SK-N-SH (cell line): ENCODE measurements at regions not wholly inside any gene's neighbourhood (a gene's known extent, or its start where the extent isn't known, plus 50 kb on each side); places are given as distances from the start of the nearest gene placed in this dataset.

Experiments used
- CTCF ChIA-PET: fragments of 300-600, 350-600 bp; formaldehyde crosslinking; extraction: SDS; loops from one replicate; lab custom pipeline; 2021; lab: Yijun Ruan, JAX
- POLR2A ChIA-PET: fragments of 350-600 bp; sonication (Branson Sonifier 250); formaldehyde crosslinking; extraction: SDS; loops from one replicate; lab custom pipeline; 2020; ENCODE audit warnings: antibody characterized with exemption, inconsistent platforms; lab: Yijun Ruan, JAX
- DNase-seq: peaks from one replicate; pipeline ENCODE4 v3.0.0; 2012
- H2AFZ ChIP-seq: fragments of 200-600 bp; sonication (generic); 2 replicates; pipeline ENCODE4 v1.8.1; 2016; ENCODE audit warnings: antibody characterized with exemption, mild to moderate bottlenecking, low read depth
- H3F3A ChIP-seq: fragments of 200-600 bp; sonication (generic); replicated peaks from 2 replicates; pipeline ENCODE3; 2016; ENCODE audit warnings: antibody characterized with exemption, mild to moderate bottlenecking; ENCODE audit not compliant: insufficient read depth
- H3K27ac ChIP-seq, 2 experiments: fragments of 200-500 bp in 1 of 2; fragments of 200-600 bp in 1 of 2; sonication (Bioruptor generic) in 1 of 2; sonication (generic), shearing (Covaris generic) in 1 of 2; 2 replicates each; pipeline versions ENCODE4 v1.5.1 to v1.6.1; 2014 to 2016; ENCODE audit warnings: low read depth in 2 of 2, inconsistent platforms in 1 of 2, low read length in 1 of 2, mild to moderate bottlenecking in 1 of 2, mixed read lengths in 1 of 2
- H3K27me3 ChIP-seq: fragments of 200-600 bp; sonication (generic), shearing (Covaris generic); 2 replicates; pipeline ENCODE4 v1.6.1; 2016; ENCODE audit warnings: mixed run types; ENCODE audit not compliant: insufficient read depth
- H3K36me3 ChIP-seq, 2 experiments: fragments of 200-500 bp in 1 of 2; fragments of 200-600 bp in 1 of 2; sonication (Bioruptor generic) in 1 of 2; sonication (generic) in 1 of 2; replicated peaks in 1 of 2; 2 replicates each; pipeline versions ENCODE3 to v1.5.1; 2014 to 2016; ENCODE audit warnings: low read length in 1 of 2, mild to moderate bottlenecking in 1 of 2; ENCODE audit not compliant: insufficient read depth in 2 of 2, control insufficient read depth in 1 of 2
- H3K4me1 ChIP-seq, 2 experiments: fragments of 200-500 bp in 1 of 2; fragments of 200-600 bp in 1 of 2; sonication (Bioruptor generic) in 1 of 2; sonication (generic), shearing (Covaris generic) in 1 of 2; 2 replicates each; pipeline versions ENCODE4 v1.5.1 to v1.6.1; 2014 to 2016; ENCODE audit warnings: low read depth in 1 of 2, low read length in 1 of 2, mixed run types in 1 of 2; ENCODE audit not compliant: insufficient read depth in 2 of 2, control insufficient read depth in 1 of 2
- H3K4me2 ChIP-seq: fragments of 200-600 bp; sonication (generic), shearing (Covaris generic); 2 replicates; pipeline ENCODE4 v1.6.1; 2017; ENCODE audit warnings: mixed run types
- H3K4me3 ChIP-seq, 2 experiments: fragments of 200-500 bp in 1 of 2; fragments of 200-600 bp in 1 of 2; sonication (Bioruptor generic) in 1 of 2; sonication (generic), shearing (Covaris generic) in 1 of 2; 2 replicates each; pipeline versions ENCODE4 v1.5.1 to v1.8.1; 2014 to 2016; ENCODE audit warnings: low read depth in 2 of 2, inconsistent platforms in 1 of 2, low read length in 1 of 2, mild to moderate bottlenecking in 1 of 2, mixed read lengths in 1 of 2, moderate library complexity in 1 of 2
- H3K79me2 ChIP-seq: fragments of 200-600 bp; sonication (generic); 2 replicates; pipeline ENCODE4 v1.8.1; 2017; ENCODE audit warnings: mild to moderate bottlenecking; ENCODE audit not compliant: insufficient read depth
- H3K9ac ChIP-seq: fragments of 200-600 bp; sonication (generic); 2 replicates; pipeline ENCODE4 v1.6.1; 2017; ENCODE audit warnings: mixed run types
- H3K9me2 ChIP-seq: fragments of 200-600 bp; sonication (generic); 2 replicates; pipeline ENCODE4 v1.6.1; 2017; ENCODE audit warnings: mixed run types
- H3K9me3 ChIP-seq: fragments of 200-600 bp; sonication (generic); 2 replicates; pipeline ENCODE4 v1.6.1; 2017; ENCODE audit warnings: mixed run types, mild to moderate bottlenecking, moderate library complexity
- H4K20me1 ChIP-seq: fragments of 200-600 bp; sonication (generic); 2 replicates; pipeline ENCODE4 v1.6.1; 2017; ENCODE audit warnings: mild to moderate bottlenecking, mixed run types; ENCODE audit not compliant: insufficient read depth
- CHD2 ChIP-seq: fragments of 150-350 bp; IDR thresholded peaks from 2 replicates; pipeline ENCODE4 v1.6.1; 2018; ENCODE audit warnings: low read length; ENCODE audit not compliant: partially characterized antibody
- ELF1 ChIP-seq: IDR thresholded peaks from 2 replicates; pipeline ENCODE4 v1.4.0; 2012
- EP300 ChIP-seq, 2 experiments: IDR thresholded peaks; 2 replicates each; pipeline versions ENCODE4 v1.4.0 to v1.6.1; 2012; ENCODE audit warnings: borderline replicate concordance in 1 of 2, low read depth in 1 of 2, low read length in 1 of 2
- EZH2phosphoT487 ChIP-seq: fragments of 200-600 bp; sonication (generic); IDR thresholded peaks from 2 replicates; pipeline ENCODE4 v1.6.1; 2017; ENCODE audit warnings: low read depth, mixed run types, mild to moderate bottlenecking, antibody characterized with exemption, moderate library complexity, borderline replicate concordance
- FOXJ3 ChIP-seq: sonication (generic); formaldehyde crosslinking; IDR thresholded peaks from 2 replicates; pipeline ENCODE4 v1.5.1; 2020; ENCODE audit warnings: mild to moderate bottlenecking, missing genetic modification reagents
- GATA2 ChIP-seq: sonication (generic); formaldehyde crosslinking; IDR thresholded peaks from 2 replicates; pipeline ENCODE4 v1.5.0; 2020; ENCODE audit warnings: mild to moderate bottlenecking, missing genetic modification reagents
- JUND ChIP-seq: IDR thresholded peaks from 2 replicates; pipeline ENCODE4 v1.4.0; 2012
- MXI1 ChIP-seq: IDR thresholded peaks from 2 replicates; pipeline ENCODE4 v1.6.1; 2012; ENCODE audit warnings: mild to moderate bottlenecking, low read depth, low read length, improper control_type of control experiment
- NRF1 ChIP-seq: IDR thresholded peaks from 2 replicates; pipeline ENCODE4 v1.6.1; 2012; ENCODE audit warnings: low read depth, mild to moderate bottlenecking, low read length
- SMC3 ChIP-seq: IDR thresholded peaks from 2 replicates; pipeline ENCODE4 v1.6.1; 2012; ENCODE audit warnings: low read depth, low read length, improper control_type of control experiment
- TEAD4 ChIP-seq: IDR thresholded peaks from 2 replicates; pipeline ENCODE4 v1.4.0; 2012; ENCODE audit warnings: mild to moderate bottlenecking, borderline replicate concordance; ENCODE audit not compliant: insufficient read depth
- YY1 ChIP-seq: IDR thresholded peaks from 2 replicates; pipeline ENCODE4 v1.4.0; 2012; ENCODE audit warnings: low read depth, mild to moderate bottlenecking
- WGBS: methylation state at CpG from one replicate; pipeline ENCODE4 v1.1.6; 2017; ENCODE audit warnings: low lambda C conversion rate; 5-methylcytosine and 5-hydroxymethylcytosine counted together
- TF ChIP-seq, protein P1 (sequence below): IDR thresholded peaks from 2 replicates; pipeline ENCODE4 v1.4.0; 2012; ENCODE audit warnings: low read depth, borderline replicate concordance
- TF ChIP-seq, protein P2 (sequence below): IDR thresholded peaks from 2 replicates; pipeline ENCODE4 v1.4.0; 2012; ENCODE audit warnings: low read depth, borderline replicate concordance
- TF ChIP-seq, protein P3 (sequence below): fragments of 150-350 bp; IDR thresholded peaks from 2 replicates; pipeline ENCODE4 v1.6.1; 2017; ENCODE audit warnings: antibody characterized with exemption, low read length, low read depth, borderline replicate concordance
- TF ChIP-seq, protein P4 (sequence below): IDR thresholded peaks from 2 replicates; pipeline ENCODE4 v1.4.0; 2012; ENCODE audit warnings: low read depth
- TF ChIP-seq, protein P5 (sequence below): IDR thresholded peaks from 2 replicates; pipeline ENCODE4 v1.6.1; 2012; ENCODE audit warnings: mild to moderate bottlenecking, low read depth, low read length, moderate library complexity

DNA sequence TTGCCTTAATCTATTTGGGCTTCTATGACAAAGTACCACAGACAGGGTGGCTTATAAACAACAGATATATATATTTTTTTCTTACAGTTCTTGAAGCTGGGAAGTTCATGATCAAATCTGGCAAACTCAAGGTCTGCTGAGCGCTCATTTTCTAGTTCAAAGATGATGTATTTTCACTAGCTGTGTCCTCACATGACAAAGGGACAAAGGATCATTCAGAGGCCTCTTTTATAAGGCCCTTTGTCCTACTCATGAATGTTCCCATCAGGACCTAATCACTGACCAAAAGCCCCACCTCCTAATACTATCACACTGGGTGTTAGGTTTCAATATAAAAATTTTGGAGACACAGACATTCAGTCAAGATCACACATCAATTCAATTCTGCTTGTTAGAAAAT is 2025.2 kb downstream of the PCDH7 start:
- CTCF ChIA-PET: no interaction called here
- Histone ChIP-seq H4K20me1 (no peaks in the 10 kb centered on the region), H3K79me2 (no peaks in the 10 kb centered on the region), H3F3A (no peaks in the 10 kb centered on the region), H3K4me3 (no peak overlapping the region), H3K4me2 (no peak overlapping the region), H2AFZ (no peak overlapping the region), H3K4me1 (no peaks in the 10 kb centered on the region), H3K9me3 (no peaks in the 10 kb centered on the region), H3K36me3 (no peaks in the 10 kb centered on the region), H3K9me2 (no peaks in the 10 kb centered on the region), H3K27ac (no peak overlapping the region), H3K27me3 (no peaks in the 10 kb centered on the region), H3K9ac (no peak overlapping the region)
- WGBS: 7% methylated on average over 1 of the region's 1 CpG
- TF ChIP-seq MXI1: no peak
- no peak for TF ChIP-seq FOXJ3 (CRISPR knock-in tag)
- TF ChIP-seq, protein P1, sequence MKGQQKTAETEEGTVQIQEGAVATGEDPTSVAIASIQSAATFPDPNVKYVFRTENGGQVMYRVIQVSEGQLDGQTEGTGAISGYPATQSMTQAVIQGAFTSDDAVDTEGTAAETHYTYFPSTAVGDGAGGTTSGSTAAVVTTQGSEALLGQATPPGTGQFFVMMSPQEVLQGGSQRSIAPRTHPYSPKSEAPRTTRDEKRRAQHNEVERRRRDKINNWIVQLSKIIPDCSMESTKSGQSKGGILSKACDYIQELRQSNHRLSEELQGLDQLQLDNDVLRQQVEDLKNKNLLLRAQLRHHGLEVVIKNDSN: no peak
- no peak for TF ChIP-seq NRF1
- no peak for TF ChIP-seq JUND
- TF ChIP-seq EZH2phosphoT487: no peak
- TF ChIP-seq EP300 (IDR thresholded peaks at IDR 0.05; ENCODE audit: borderline replicate concordance in 1 of 2, low read depth in 1 of 2, low read length in 1 of 2): no peak
- TF ChIP-seq, protein P2, sequence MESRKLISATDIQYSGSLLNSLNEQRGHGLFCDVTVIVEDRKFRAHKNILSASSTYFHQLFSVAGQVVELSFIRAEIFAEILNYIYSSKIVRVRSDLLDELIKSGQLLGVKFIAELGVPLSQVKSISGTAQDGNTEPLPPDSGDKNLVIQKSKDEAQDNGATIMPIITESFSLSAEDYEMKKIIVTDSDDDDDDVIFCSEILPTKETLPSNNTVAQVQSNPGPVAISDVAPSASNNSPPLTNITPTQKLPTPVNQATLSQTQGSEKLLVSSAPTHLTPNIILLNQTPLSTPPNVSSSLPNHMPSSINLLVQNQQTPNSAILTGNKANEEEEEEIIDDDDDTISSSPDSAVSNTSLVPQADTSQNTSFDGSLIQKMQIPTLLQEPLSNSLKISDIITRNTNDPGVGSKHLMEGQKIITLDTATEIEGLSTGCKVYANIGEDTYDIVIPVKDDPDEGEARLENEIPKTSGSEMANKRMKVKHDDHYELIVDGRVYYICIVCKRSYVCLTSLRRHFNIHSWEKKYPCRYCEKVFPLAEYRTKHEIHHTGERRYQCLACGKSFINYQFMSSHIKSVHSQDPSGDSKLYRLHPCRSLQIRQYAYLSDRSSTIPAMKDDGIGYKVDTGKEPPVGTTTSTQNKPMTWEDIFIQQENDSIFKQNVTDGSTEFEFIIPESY: no peak
- TF ChIP-seq YY1: no peak
- TF ChIP-seq TEAD4: no peak
- no peak for DNase-seq
- POLR2A ChIA-PET: no interaction called here

DNA sequence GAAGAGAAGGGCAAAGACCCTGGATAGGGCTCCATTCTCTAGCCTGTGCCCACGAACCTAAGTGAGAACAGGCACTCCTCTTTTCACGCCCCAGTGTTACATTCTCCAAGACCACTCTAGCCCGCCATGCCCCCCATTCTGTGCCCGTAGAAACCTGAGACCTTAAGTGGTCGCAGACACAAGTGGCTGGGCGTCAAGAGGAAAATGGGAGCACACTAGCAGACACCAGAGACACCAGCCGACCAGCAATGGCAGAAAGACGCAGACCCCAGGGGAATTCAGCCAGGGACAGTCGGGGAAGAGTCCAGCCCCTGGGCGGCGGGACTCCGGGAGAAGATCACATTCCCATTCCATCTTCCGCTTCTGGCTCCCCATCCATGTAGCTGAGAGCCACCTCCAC is 2027.9 kb downstream of the PCDH7 start:
- H3K4me2 ChIP-seq: no peak overlapping the region
- H3F3A ChIP-seq: no peaks in the 10 kb centered on the region
- 38% methylated on average over 13 of the region's 13 CpGs for WGBS
- H3K4me1 ChIP-seq: no peaks in the 10 kb centered on the region
- H3K9ac ChIP-seq: no peak overlapping the region
- no peaks in the 10 kb centered on the region for H4K20me1 ChIP-seq
- H3K4me3 ChIP-seq: no peak overlapping the region
- ChIA-PET CTCF (no interaction called here), POLR2A (no interaction called here)
- DNase-seq: no peak
- H3K9me2 ChIP-seq: no peaks in the 10 kb centered on the region
- TF ChIP-seq, protein P3, sequence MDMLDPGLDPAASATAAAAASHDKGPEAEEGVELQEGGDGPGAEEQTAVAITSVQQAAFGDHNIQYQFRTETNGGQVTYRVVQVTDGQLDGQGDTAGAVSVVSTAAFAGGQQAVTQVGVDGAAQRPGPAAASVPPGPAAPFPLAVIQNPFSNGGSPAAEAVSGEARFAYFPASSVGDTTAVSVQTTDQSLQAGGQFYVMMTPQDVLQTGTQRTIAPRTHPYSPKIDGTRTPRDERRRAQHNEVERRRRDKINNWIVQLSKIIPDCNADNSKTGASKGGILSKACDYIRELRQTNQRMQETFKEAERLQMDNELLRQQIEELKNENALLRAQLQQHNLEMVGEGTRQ: no peak
- TF ChIP-seq, protein P1: no peak
- TF ChIP-seq FOXJ3 (CRISPR knock-in tag) (no peak), ELF1 (no peak), GATA2 (CRISPR knock-in tag) (no peak), YY1 (no peak), CHD2 (no peak), NRF1 (no peak), EP300 (IDR thresholded peaks at IDR 0.05; ENCODE audit: borderline replicate concordance in 1 of 2, low read depth in 1 of 2, low read length in 1 of 2) (no peak), SMC3 (no peak)
- TF ChIP-seq, protein P4, sequence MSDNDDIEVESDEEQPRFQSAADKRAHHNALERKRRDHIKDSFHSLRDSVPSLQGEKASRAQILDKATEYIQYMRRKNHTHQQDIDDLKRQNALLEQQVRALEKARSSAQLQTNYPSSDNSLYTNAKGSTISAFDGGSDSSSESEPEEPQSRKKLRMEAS: no peak
- TF ChIP-seq, protein P5, sequence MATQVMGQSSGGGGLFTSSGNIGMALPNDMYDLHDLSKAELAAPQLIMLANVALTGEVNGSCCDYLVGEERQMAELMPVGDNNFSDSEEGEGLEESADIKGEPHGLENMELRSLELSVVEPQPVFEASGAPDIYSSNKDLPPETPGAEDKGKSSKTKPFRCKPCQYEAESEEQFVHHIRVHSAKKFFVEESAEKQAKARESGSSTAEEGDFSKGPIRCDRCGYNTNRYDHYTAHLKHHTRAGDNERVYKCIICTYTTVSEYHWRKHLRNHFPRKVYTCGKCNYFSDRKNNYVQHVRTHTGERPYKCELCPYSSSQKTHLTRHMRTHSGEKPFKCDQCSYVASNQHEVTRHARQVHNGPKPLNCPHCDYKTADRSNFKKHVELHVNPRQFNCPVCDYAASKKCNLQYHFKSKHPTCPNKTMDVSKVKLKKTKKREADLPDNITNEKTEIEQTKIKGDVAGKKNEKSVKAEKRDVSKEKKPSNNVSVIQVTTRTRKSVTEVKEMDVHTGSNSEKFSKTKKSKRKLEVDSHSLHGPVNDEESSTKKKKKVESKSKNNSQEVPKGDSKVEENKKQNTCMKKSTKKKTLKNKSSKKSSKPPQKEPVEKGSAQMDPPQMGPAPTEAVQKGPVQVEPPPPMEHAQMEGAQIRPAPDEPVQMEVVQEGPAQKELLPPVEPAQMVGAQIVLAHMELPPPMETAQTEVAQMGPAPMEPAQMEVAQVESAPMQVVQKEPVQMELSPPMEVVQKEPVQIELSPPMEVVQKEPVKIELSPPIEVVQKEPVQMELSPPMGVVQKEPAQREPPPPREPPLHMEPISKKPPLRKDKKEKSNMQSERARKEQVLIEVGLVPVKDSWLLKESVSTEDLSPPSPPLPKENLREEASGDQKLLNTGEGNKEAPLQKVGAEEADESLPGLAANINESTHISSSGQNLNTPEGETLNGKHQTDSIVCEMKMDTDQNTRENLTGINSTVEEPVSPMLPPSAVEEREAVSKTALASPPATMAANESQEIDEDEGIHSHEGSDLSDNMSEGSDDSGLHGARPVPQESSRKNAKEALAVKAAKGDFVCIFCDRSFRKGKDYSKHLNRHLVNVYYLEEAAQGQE: no peak
- H3K79me2 ChIP-seq: no peaks in the 10 kb centered on the region
- no peak overlapping the region for H3K27ac ChIP-seq
- H2AFZ ChIP-seq: no peak overlapping the region
- no peaks in the 10 kb centered on the region; the same call in 1 of the 2 replicates for H3K9me3 ChIP-seq
- H3K27me3 ChIP-seq: no peaks in the 10 kb centered on the region
- H3K36me3 ChIP-seq: no peaks in the 10 kb centered on the region
